CD1c-positive myeloid dendritic cell (primary cell): ENCODE measurements at regions not wholly inside any gene's neighbourhood (a gene's known extent, or its start where the extent isn't known, plus 50 kb on each side); places are given as distances from the start of the nearest gene placed in this dataset.

Source experiments
- DNase-seq: peaks from one replicate; pipeline ENCODE4 v3.0.0-alpha.2; 2016; ENCODE audit errors: extremely low spot score

GRCh38 chr2:144596073-144596871, 76.4 kb upstream of the ZEB2 start:
- peak; percentile 55 for DNase-seq

GRCh38 chr2:144595686-144596072, 75.8 kb upstream of the ZEB2 start:
- no peak for DNase-seq

GRCh38 chr2:144595279-144595678, 75.4 kb upstream of the ZEB2 start:
- no peak for DNase-seq

GRCh38 chr2:144593803-144594202, 73.9 kb upstream of the ZEB2 start:
- no peak for DNase-seq

- DNase-seq = peak; percentile 23
Observed at GRCh38 chr2:144592500-144593256, 72.8 kb upstream of the ZEB2 start.

- DNase-seq = no peak
Observed at GRCh38 chr2:144587306-144587705, 67.4 kb upstream of the ZEB2 start.

GRCh38 chr2:144586476-144586875, 66.6 kb upstream of the ZEB2 start:
- peak; percentile 30 for DNase-seq

GRCh38 chr2:144583741-144584453, 64.0 kb upstream of the ZEB2 start:
- DNase-seq = no peak

GRCh38 chr2:144583381-144583729, 63.4 kb upstream of the ZEB2 start:
- no peak for DNase-seq

- no peak for DNase-seq
Observed at GRCh38 chr2:144582651-144583380, 62.9 kb upstream of the ZEB2 start.

- no peak for DNase-seq
Observed at GRCh38 chr2:144580521-144581161, 60.7 kb upstream of the ZEB2 start.

GRCh38 chr2:144579556-144579955, 59.6 kb upstream of the ZEB2 start:
- DNase-seq = no peak

- no peak for DNase-seq
Observed at GRCh38 chr2:144578099-144578498, 58.2 kb upstream of the ZEB2 start.

GRCh38 chr2:144572977-144573376, 53.1 kb upstream of the ZEB2 start:
- no peak for DNase-seq

- DNase-seq = no peak
Observed at GRCh38 chr2:144571770-144572169, 51.9 kb upstream of the ZEB2 start.

GRCh38 chr2:144570566-144570965, 50.6 kb upstream of the ZEB2 start:
- DNase-seq = no peak
